NCI-H2029 (cell line): ENCODE measurements at regions not wholly inside any gene's neighbourhood (a gene's known extent, or its start where the extent isn't known, plus 50 kb on each side); places are given as distances from the start of the nearest gene placed in this dataset.
"Not testable (repeated sequence)": the region's sequence is repeated elsewhere in the genome, so short reads cannot be mapped to it uniquely, and the experiment has no call there.

ENCODE experiments used
- DNase-seq: peaks from one replicate; lab custom pipeline; 2025; lab: John Stamatoyannopoulos, UW

GRCh38 chr1:194068446-194069167 is 882.2 kb upstream of the B3GALT2 start:
- no peak for DNase-seq

- DNase-seq: no peak
These were observed 881.4 kb upstream of the B3GALT2 start for GRCh38 chr1:194067772-194068171.

- no peak for DNase-seq
These were observed 876.5 kb upstream of the B3GALT2 start for GRCh38 chr1:194062962-194063361.

GRCh38 chr1:194062526-194062925 is 876.1 kb upstream of the B3GALT2 start:
- DNase-seq: no peak

GRCh38 chr1:194060481-194060880 is 874.1 kb upstream of the B3GALT2 start:
- no peak for DNase-seq

GRCh38 chr1:194058268-194058667 is 871.9 kb upstream of the B3GALT2 start:
- DNase-seq: not testable (repeated sequence)

- no peak for DNase-seq
These were observed 869.8 kb upstream of the B3GALT2 start for GRCh38 chr1:194056169-194056568.

- no peak for DNase-seq
These were observed 869.1 kb upstream of the B3GALT2 start for GRCh38 chr1:194055536-194055935.

- no peak for DNase-seq
These were observed 866.3 kb upstream of the B3GALT2 start for GRCh38 chr1:194052514-194053338.

GRCh38 chr1:194047921-194048320 is 861.5 kb upstream of the B3GALT2 start:
- DNase-seq: no peak

- no peak for DNase-seq
These were observed 860.8 kb upstream of the B3GALT2 start for GRCh38 chr1:194047206-194047605.

GRCh38 chr1:194045416-194045815 is 859.0 kb upstream of the B3GALT2 start:
- DNase-seq: no peak

- no peak for DNase-seq
These were observed 858.5 kb upstream of the B3GALT2 start for GRCh38 chr1:194044892-194045291.

- DNase-seq: no peak
These were observed 857.8 kb upstream of the B3GALT2 start for GRCh38 chr1:194043984-194044755.

GRCh38 chr1:194042736-194043135 is 856.3 kb upstream of the B3GALT2 start:
- no peak for DNase-seq

GRCh38 chr1:194040496-194040895 is 854.1 kb upstream of the B3GALT2 start:
- DNase-seq: no peak

GRCh38 chr1:194039578-194039977 is 853.2 kb upstream of the B3GALT2 start:
- DNase-seq: no peak

GRCh38 chr1:194033646-194034045 is 847.2 kb upstream of the B3GALT2 start:
- no peak for DNase-seq

- DNase-seq: no peak
These were observed 841.6 kb upstream of the B3GALT2 start for GRCh38 chr1:194028002-194028401.

GRCh38 chr1:194026422-194026821 is 840.0 kb upstream of the B3GALT2 start:
- no peak for DNase-seq

- peak; percentile 8 for DNase-seq
These were observed 838.2 kb upstream of the B3GALT2 start for GRCh38 chr1:194024659-194025058.

- no peak for DNase-seq
These were observed 827.6 kb upstream of the B3GALT2 start for GRCh38 chr1:194014014-194014413.

GRCh38 chr1:194013561-194013960 is 827.1 kb upstream of the B3GALT2 start:
- DNase-seq: no peak
